GM21381 (cell line): ENCODE measurements at regions not wholly inside any gene's neighbourhood (a gene's known extent, or its start where the extent isn't known, plus 50 kb on each side); places are given as distances from the start of the nearest gene placed in this dataset.

Source experiments
- ATAC-seq: cut with Tn5 transposase; IDR thresholded peaks from one replicate; pipeline ENCODE4 v1.9.1; 2021; ENCODE audit warnings: mild to moderate bottlenecking, moderate library complexity; ENCODE audit not compliant: unreplicated experiment

DNA sequence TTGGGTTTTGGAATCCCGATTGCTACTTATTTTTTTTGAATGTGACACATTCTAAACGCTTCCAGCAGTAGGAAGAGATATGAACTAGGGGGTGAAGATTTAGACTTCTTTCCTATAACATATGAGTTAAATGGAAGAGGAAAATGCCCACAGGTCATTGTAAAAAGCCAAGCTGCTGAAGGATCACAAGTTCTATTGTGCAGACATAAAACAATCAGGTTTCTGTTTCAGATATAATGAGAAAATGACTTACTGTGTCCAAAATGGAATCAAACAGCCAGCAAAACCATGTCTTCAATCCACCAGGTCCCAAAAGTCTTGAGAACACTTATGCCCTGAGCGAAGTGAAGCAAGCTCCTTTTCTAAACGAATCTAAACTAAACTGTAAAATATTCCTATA is 157.0 kb upstream of the SOX9 start:
- no peak for ATAC-seq

DNA sequence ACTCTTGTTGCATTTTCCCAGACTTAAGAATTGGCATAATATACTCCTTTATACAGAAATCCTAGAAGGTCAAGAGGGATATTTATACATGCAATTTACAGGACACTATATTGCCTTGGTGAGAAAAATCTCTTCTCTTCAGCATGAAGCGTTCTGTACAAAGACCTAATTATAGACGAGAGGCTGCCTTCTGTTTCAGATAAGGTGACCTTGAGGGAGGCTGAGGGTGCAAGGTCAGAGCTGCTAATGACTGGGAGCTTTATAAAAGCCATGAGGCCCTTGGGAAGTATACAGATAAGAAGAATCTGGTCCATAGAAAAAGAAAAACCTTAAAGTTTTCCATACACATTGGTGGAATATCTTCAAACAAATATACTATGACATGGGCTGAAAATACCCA is 156.3 kb upstream of the SOX9 start:
- ATAC-seq = no peak

DNA sequence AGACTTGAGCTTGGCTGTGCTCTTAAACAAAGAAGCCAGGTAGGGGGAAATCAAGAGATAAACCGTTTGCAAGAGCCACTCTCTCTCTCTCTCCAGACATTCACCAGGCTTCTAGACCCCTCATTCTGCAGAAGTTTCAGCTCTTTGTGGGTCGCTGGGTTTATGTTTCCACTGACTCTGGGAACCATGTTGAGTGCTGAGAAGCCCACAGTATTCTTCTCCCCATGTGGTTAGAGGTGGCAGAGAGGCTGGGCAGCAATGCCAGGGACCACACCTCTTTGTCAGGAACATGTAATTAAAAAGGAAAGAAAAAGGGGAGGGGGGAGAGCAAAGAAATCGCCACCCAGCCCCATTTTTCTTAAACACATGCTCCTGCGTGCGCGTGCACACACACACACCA is 154.8 kb upstream of the SOX9 start:
- ATAC-seq = no peak

DNA sequence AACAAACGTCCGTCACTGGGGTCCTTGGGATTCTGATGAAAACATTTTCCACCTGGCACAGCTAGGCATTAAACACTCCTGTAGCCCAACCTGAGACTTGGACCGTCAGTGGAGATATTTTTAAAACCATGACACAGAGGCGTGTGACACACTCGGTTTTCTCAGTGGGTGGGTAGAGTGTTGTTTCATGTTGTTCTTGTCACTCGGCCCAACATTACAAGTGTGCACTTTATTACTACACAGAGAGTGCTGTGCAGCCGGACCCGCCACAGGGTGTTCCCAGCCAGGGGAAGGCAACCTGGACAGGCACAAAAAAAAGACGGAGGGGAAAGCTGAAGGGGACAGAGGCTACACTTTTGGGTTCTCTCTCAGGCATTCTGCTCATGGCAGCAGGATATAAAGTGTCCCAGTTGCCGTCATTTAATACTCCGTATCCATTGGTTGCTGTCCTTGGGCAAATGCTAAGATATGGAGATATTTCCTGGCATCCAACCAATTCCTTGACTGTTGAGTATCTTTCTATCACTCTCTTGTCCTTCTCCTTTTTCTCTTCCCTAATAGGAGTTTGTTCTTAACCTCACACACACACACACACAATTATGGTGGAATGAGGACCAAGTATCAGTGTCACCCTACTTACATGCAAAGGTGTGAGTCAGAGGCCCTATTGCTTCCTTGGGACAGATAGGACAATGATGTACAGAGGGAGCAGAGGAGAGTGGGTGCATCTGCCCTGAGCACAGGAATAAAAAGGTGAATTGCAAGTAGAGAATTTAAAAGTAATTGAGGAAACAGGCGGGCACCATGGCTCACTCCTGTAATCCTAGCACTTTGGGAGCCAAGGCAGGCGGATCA is 154.1 kb upstream of the SOX9 start:
- ATAC-seq = no peak

DNA sequence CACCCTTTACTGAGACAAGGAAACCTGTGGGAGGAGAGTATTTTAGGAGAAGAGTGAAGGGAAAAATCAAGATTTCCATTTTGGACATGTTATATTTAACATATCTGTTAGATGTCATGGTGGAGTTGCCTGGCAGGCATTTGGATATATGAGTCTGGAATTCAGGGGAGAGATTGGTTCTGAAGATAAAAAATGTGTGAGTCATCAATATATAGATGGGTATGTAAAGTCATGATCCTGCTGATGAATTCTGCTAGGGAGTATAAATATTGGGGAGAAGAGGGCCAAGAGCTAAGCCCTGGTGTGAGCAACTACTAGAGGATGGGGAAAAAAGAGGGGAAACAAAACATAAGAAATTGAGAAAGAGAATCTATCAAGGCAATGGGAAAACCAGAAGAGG is 151.3 kb upstream of the SOX9 start:
- ATAC-seq = no peak

DNA sequence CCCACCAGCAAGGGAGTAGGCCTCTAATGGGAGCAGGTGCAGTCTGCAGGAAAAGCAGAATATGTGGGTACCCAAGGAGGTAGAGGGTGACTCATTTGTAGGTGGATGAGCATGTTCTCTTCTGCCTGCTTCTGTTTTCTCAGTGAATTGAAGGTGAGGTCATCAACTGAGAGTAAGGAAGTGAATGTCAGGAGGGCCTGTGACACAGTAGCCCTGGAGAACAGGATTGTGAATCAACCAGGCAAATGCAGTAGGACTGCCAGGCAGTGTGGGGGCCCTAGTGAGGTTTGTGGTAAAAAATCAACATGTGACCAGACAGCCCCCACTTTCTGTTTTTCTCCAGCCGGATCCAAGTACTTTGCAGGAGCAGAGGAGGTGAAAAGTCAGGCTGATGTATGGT is 150.5 kb upstream of the SOX9 start:
- no peak for ATAC-seq

DNA sequence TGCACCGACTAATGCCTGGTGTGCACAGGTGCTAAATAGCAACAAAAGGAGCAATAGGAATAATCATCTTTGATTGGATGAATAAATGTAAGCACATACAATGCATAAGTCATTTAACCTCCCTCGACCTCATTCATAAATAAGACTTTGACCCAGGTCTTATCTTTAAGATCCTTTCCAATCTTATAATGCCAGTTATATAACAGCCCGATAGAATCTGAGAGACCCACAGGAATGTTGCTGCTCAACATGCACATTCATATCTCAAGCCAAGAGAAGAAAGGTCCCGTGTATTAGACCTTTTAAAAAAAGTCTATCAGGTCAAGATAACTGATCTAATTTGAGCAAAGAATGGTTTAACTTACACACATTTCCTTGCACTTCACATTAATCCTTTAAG is 146.8 kb upstream of the SOX9 start:
- no peak for ATAC-seq

DNA sequence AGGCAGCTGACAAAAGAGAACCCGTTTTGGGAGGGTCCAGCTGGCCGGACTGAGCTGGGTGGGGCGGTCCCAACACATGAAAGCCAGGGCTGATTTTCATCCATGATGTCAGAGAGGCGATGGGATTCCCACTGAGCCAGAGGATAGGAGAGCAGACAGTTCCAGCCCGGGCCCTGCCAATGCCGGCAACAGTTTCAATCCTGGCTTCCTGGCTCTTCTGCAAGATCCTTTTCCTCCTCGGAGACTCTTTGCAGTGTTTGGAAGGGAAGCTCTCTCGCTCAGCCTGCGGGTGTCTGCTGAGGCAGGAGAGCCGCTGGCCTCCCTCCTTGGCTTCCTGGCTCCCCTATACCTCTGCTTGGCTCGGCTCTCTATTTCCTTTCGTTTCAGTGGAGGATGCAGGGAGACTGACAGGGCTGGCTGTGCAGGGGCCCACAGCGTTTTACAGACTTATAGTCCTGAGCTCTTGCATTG is 145.5 kb upstream of the SOX9 start:
- no peak for ATAC-seq

DNA sequence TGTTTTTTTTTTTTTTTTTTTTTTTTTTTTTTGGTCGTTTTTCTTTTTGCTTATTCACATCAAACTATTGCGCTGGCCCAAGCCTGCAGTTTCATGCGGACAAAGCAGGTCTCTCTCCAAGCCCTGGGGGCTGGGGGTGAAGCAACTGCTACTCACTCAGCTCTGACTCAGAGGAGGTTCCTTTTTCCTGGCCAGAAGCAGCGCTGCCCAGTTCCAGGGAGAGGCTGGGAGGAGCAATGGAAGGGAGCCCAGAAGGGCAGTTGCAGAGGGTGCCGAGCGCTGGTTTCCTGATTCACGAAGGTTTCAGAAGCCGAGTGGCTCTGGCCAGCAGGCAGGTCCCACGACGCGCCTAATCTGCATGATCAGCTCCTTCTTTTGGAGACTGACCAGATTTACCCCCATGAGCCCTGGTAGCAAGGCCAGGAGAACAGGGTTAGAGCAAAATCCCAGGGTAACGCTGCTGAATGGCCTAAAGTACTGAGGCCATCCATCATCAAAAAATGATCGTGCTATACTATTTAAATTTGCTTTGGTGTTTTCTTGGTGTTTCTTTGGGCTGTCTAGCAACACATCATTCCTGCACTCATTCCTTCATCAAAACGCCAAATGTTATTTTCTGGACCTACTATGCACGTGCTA is 144.7 kb upstream of the SOX9 start:
- no peak for ATAC-seq

DNA sequence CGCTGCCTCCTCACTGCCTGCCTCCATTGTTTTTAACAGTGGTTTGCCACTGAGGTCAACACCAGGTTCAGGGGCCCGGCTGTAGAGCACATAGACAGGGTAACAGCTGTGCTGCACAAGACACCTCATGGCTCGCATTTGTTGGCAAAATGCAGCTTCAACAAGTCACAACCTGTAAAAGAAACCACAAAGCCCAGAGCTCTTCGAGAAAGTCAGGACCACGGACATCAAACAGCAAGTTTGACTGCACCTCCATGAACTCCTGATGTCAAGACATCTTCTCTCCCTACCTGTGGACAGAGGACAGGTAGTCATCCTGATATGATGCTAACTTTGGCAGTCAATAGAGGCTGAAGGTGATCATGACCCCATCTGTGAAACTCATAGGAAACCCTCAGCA is 142.4 kb upstream of the SOX9 start:
- no peak for ATAC-seq

DNA sequence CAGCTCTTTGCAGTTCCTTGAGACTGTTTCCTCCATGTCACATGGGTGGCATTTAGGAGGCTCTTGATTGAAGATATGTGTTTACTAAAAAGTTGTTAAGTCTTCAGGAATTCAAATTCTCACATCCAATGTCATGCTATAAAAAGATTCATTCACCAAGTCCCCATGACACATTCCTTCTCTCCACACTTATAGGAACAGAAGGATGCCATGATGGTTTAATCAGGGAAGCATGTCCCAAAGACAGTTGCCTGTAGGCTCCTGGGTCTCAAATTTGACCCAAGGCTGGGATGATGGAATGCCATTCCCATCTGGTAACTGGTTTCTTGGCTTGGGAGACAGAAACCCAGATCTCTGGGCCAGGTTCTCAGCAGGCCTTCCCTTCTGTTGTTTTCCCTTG is 140.6 kb upstream of the SOX9 start:
- no peak for ATAC-seq

DNA sequence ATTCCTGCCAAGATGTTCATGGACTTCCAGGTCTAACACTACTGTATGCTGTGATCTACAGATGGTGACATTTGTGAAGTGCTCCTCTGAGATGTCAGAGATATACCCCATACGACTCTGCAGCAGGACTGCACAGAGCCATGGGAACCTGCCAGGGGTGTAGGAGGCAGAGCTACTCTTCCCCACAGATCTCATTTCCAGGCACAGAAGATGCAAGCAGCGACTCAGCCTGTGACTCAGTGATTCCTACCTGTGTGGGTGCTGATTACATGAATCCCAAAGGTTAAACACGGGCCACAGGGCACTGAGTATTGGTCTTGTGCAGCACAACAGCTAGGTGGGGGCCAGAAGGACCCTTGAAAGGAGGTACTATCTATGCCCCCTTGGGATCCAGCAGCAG is 137.0 kb upstream of the SOX9 start:
- ATAC-seq = no peak

DNA sequence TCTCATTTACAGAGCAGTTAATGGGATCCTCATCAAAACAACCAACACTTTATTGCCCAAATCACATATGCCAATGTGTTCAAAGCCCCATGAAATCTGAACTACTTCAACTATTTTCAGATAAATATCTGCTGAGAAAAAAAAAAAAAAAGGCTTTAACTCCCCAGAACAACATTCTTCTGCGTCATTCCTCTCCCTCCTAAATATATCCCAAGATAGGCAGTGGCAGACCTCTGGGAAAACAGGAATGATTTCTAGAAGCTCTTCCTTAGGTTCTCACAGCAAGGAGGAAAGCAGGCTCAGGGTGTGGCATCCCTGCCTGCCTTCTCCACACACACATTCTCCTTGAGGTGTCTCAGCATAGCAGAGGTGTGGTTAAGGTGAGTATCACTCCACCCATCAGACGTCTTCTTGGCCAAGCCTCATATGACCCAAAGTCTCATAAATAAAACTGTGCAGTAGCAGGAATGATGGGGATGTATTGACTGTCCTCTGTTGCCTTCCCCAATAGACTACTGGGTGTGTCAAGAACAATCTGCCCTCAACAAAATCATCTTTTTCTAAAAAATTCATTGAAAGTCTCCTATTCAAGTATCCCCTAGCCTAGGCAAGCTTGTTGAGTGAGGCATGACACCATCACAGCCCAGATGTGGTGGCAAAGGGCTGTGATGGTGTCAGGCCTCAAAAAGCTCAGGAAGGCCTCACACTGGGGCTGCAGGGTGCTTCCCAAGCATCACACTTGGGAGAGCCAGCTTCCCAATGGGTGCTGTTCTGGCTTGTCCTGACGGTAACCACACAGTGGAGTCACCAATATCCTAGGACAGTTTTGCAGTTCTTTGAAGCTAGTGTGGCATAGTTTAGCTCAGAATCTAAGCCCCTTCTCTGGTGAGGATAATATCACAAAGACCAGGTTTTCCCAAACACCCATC is 135.4 kb upstream of the SOX9 start:
- no peak for ATAC-seq

DNA sequence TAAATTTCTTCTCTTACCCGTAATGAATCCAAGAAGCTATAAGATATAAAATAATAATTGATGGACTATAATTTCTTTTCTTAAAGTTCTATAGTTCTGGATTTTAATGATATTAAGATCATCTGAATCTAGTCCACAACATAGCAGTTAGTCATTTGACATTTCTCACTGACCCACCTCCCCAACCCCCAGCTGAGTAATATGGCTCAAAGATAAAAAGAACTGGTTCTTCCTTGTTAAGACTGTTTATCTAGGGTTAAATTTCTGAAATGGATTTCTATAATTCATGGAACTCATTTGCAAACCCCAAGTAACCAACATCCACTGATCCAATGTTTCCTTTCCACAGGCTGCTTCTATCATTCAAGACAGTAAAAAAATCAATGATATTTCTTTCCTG is 133.9 kb upstream of the SOX9 start:
- no peak for ATAC-seq

DNA sequence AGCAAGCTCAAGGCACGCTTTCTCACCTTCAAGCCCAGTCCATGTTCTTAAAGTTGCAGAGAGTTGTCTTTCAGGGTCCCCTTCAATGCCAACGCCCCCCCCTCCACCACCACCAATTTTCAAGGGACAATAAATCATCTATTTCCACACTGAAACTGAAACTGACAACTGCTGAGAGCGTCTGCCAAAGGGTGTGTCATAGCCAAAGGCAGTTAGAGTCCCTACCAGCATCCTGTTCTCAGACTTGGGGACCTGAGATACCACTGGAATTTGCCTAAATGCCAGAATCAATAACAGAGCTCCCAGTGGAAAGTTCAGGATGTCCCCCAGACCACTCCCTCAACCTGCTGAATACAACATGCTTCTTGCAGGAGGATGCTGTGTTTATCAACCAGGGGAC is 133.2 kb upstream of the SOX9 start:
- no peak for ATAC-seq

DNA sequence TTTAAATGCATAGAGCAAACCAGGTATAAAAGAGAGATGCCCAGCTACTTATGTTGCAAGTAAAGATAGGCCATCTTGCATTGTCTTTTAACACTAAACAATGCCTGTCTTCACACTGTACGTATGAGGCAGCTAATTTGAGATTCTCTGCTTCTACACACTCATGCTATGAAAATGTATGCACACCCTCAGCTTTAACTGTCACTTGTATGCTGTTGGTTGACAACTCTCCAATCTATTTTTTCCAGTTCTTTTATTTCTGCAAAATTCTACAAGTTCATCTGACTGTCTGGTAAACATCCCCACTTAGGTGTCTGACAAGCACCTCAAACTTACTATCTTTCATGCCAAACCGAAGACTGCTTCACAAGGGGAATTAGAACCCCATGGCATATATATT is 131.7 kb upstream of the SOX9 start:
- no peak for ATAC-seq

DNA sequence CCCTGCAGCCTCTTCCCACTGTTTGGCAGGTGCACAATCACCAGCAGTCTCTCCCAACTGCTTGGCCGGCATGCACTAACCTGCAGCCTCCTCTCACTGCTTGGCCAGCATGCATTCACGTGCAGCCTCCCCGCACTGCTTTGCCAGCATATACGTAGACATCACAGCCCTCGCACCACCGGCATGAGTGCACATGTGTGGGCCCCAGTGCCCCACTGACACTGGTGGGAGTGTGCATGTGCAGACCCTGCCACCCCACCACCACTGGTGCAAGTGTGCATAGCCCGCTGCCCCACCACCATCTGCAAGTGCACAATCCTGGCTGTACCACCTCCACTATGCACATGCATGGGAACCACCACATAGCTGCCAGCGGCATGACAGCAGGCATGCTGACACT is 127.5 kb upstream of the SOX9 start:
- no peak for ATAC-seq

DNA sequence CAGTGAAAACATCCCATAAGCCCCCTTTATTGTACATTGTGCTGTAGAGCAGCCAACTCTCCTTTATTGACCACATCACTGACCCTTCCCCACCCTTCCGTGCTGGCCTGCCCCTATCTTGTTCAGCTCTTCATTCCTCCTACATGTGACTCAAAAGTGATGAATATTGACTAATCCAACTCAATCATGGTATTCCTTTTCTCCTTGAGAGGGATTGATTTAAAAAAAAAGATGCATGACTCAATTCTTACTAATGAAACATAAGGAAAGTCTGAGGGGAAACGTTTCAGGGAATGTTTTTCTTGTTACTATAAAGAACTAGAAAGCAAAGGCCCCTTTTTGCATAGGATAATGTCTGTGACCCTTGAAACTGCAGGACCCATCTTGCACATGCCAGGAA is 125.2 kb upstream of the SOX9 start:
- ATAC-seq = no peak

DNA sequence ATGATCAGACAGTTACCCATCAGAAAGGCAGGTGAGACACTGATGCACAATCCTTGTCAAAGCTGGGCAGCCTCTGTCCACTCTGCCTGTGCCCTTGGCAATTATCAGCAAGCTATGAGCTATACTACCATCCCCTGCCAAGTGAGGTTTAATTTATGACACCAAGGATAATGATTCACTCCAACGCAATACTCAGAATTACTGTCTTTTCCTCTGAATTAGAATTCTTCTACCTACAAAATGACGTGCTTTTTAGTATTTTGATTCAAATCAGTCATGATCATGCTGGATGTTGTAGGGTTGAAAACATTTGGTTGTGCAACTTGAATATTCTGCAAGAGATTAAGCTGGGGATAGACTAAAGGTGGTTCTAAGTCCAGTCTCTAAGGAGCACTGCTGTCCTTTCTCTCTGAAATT is 116.8 kb upstream of the SOX9 start:
- ATAC-seq = no peak

DNA sequence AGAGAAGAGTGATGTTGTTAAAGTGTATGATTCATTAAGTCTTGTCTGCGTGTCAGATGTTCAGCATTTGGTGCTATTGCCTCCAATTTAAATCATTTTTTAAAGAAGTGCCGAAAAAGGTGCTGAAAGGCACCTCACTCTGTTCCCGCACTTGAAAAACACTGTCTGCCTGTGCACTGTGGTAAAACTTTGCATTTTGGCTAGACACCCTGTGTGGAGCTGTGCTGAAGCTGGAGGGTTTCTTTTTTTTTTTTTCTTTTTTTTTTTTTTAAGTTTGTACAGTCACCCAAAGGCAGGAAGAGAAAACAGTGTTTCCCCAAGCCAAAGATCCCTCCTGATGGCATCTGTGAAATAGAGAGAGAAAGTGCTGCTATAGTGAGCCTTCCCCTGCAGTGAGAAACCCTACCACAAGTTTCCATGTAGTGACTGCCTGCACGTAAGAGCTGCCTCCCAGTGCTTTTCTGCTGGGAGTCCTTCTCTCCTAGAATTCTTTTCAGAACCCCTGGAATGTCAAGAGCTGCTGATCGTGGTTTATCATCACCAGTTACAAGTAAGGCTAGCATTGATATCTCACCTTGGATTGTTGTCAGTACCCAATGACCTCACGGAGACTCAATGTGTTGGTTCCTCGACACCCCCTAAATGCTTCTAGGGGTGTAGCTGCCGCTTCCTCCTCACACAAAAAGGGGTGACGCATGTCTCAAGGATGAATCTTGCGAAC is 116.0 kb upstream of the SOX9 start:
- ATAC-seq = peak; percentile 62
